ENCODE measurements at regions not wholly inside any gene's neighbourhood (a gene's known extent, or its start where the extent isn't known, plus 50 kb on each side); places are given as distances from the start of the nearest gene placed in this dataset.

- Histone ChIP-seq H3K36me3 (ENCODE audit: control insufficient read depth in 1 of 2, insufficient read depth in 2 of 2, low read length in 2 of 2) (no peaks in the 10 kb centered on the region), H3K4me1 (ENCODE audit: control insufficient read depth in 1 of 2, insufficient read depth in 2 of 2, low read length in 2 of 2) (no peaks in the 10 kb centered on the region), H2AFZ (ENCODE audit: insufficient read depth, low read length, poor library complexity) (no peak overlapping the region), H4K91ac (ENCODE audit: low read depth, low read length) (no peak overlapping the region), H4K8ac (ENCODE audit: low read depth, low read length) (no peak overlapping the region), H3K23ac (ENCODE audit: low read length) (no peak overlapping the region), H2AK5ac (ENCODE audit: low read length) (no peak overlapping the region), H3K79me1 (ENCODE audit: low read length) (no peaks in the 10 kb centered on the region), H3K27me3 (ENCODE audit: insufficient read depth, low read length) (no peaks in the 10 kb centered on the region), H2BK120ac (ENCODE audit: insufficient read depth, low read length, poor library complexity) (no peak overlapping the region), H3K14ac (ENCODE audit: low read length) (no peak overlapping the region), H4K12ac (ENCODE audit: low read depth, low read length) (no peak overlapping the region), H3K79me2 (ENCODE audit: control insufficient read depth, insufficient read depth, low read length, poor library complexity) (no peaks in the 10 kb centered on the region), H3K9ac (ENCODE audit: low read length) (no peak overlapping the region), H3K27ac (ENCODE audit: low read depth, low read length) (no peak overlapping the region), H3K18ac (ENCODE audit: low read length) (no peak overlapping the region), H2BK5ac (ENCODE audit: low read depth, low read length, poor library complexity) (no peak overlapping the region), H3K4me3 (ENCODE audit: low read depth, low read length) (no peak overlapping the region), H3K9me3 (ENCODE audit: insufficient read depth, low read depth, low read length) (no peaks in the 10 kb centered on the region), H3K4ac (ENCODE audit: low read depth, low read length) (no peak overlapping the region), H2BK12ac (ENCODE audit: low read length) (no peak overlapping the region), H3K4me2 (ENCODE audit: low read length) (no peak overlapping the region)
- no peak for DNase-seq
- no CpG with 5 or more reads among the region's 12 CpGs for WGBS (ENCODE audit: extremely low coverage, insufficient coverage, insufficient read length)
Measured at GRCh38 chr15:61668444-61668843, 391.8 kb downstream of the VPS13C start.

GRCh38 chr15:61661791-61662190 is 398.5 kb downstream of the VPS13C start:
- Histone ChIP-seq H2BK120ac (ENCODE audit: insufficient read depth, low read length, poor library complexity) (no peak overlapping the region), H3K14ac (ENCODE audit: low read length) (no peak overlapping the region), H3K4me3 (ENCODE audit: low read depth, low read length) (no peak overlapping the region), H3K9me3 (ENCODE audit: insufficient read depth, low read depth, low read length) (no peaks in the 10 kb centered on the region), H3K9ac (ENCODE audit: low read length) (no peak overlapping the region), H2AFZ (ENCODE audit: insufficient read depth, low read length, poor library complexity) (no peak overlapping the region), H3K27me3 (ENCODE audit: insufficient read depth, low read length) (no peaks in the 10 kb centered on the region), H4K12ac (ENCODE audit: low read depth, low read length) (no peak overlapping the region), H3K4ac (ENCODE audit: low read depth, low read length) (no peak overlapping the region), H2BK5ac (ENCODE audit: low read depth, low read length, poor library complexity) (no peak overlapping the region), H3K79me2 (ENCODE audit: control insufficient read depth, insufficient read depth, low read length, poor library complexity) (no peaks in the 10 kb centered on the region), H3K23ac (ENCODE audit: low read length) (no peak overlapping the region), H3K4me1 (ENCODE audit: control insufficient read depth in 1 of 2, insufficient read depth in 2 of 2, low read length in 2 of 2) (no peaks in the 10 kb centered on the region), H4K8ac (ENCODE audit: low read depth, low read length) (no peak overlapping the region), H4K91ac (ENCODE audit: low read depth, low read length) (no peak overlapping the region), H2AK5ac (ENCODE audit: low read length) (no peak overlapping the region), H2BK12ac (ENCODE audit: low read length) (no peak overlapping the region), H3K27ac (ENCODE audit: low read depth, low read length) (no peak overlapping the region), H3K79me1 (ENCODE audit: low read length) (no peaks in the 10 kb centered on the region), H3K36me3 (ENCODE audit: control insufficient read depth in 1 of 2, insufficient read depth in 2 of 2, low read length in 2 of 2) (no peaks in the 10 kb centered on the region), H3K18ac (ENCODE audit: low read length) (no peak overlapping the region), H3K4me2 (ENCODE audit: low read length) (no peak overlapping the region)
- no CpG with 5 or more reads among the region's 1 CpG for WGBS (ENCODE audit: extremely low coverage, insufficient coverage, insufficient read length)
- no peak for DNase-seq

- Histone ChIP-seq H3K14ac (ENCODE audit: low read length) (no peak overlapping the region), H3K79me2 (ENCODE audit: control insufficient read depth, insufficient read depth, low read length, poor library complexity) (no peaks in the 10 kb centered on the region), H2BK12ac (ENCODE audit: low read length) (no peak overlapping the region), H3K27me3 (ENCODE audit: insufficient read depth, low read length) (no peaks in the 10 kb centered on the region), H2BK5ac (ENCODE audit: low read depth, low read length, poor library complexity) (no peak overlapping the region), H3K27ac (ENCODE audit: low read depth, low read length) (no peak overlapping the region), H3K4ac (ENCODE audit: low read depth, low read length) (no peak overlapping the region), H3K9ac (ENCODE audit: low read length) (no peak overlapping the region), H3K9me3 (ENCODE audit: insufficient read depth, low read depth, low read length) (no peaks in the 10 kb centered on the region), H4K8ac (ENCODE audit: low read depth, low read length) (no peak overlapping the region), H2BK120ac (ENCODE audit: insufficient read depth, low read length, poor library complexity) (no peak overlapping the region), H3K79me1 (ENCODE audit: low read length) (no peaks in the 10 kb centered on the region), H2AFZ (ENCODE audit: insufficient read depth, low read length, poor library complexity) (no peak overlapping the region), H3K4me1 (ENCODE audit: control insufficient read depth in 1 of 2, insufficient read depth in 2 of 2, low read length in 2 of 2) (no peaks in the 10 kb centered on the region), H2AK5ac (ENCODE audit: low read length) (no peak overlapping the region), H3K23ac (ENCODE audit: low read length) (no peak overlapping the region), H3K4me3 (ENCODE audit: low read depth, low read length) (no peak overlapping the region), H3K36me3 (ENCODE audit: control insufficient read depth in 1 of 2, insufficient read depth in 2 of 2, low read length in 2 of 2) (no peaks in the 10 kb centered on the region), H4K12ac (ENCODE audit: low read depth, low read length) (no peak overlapping the region), H3K18ac (ENCODE audit: low read length) (no peak overlapping the region), H4K91ac (ENCODE audit: low read depth, low read length) (no peak overlapping the region), H3K4me2 (ENCODE audit: low read length) (no peak overlapping the region)
- no CpG with 5 or more reads among the region's 2 CpGs for WGBS (ENCODE audit: extremely low coverage, insufficient coverage, insufficient read length)
- no peak for DNase-seq
Measured at GRCh38 chr15:61660579-61660978, 399.7 kb downstream of the VPS13C start.

DNA sequence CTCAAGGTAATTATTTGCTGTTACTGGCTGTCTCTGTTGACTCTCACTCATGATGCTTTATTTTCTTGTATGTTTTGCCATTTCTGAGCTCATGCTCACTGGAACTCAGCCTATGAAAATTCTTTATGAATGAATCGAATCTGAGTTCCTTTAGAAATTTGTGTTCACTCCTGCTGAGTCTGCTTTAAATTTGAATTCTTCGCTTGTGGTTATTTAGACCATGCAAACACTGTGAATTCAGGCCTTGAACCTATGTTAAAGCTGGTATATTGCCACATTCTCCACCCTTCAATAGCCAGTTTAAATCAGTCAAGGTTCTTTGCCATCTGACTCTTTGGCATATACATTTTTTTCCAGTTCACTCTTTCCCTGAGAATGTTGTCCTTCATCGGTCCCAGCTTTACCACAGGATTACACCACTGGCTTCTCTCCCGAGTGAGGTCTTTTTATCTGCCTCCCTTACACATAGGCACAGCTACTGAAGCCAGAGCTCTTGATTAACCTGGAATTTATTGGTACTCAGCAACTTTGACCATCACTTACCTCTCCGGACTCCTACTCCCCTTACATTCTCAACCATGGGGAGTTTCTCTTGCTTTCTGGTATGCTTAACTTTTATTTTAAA is 400.6 kb downstream of the VPS13C start:
- H4K91ac ChIP-seq (ENCODE audit: low read depth, low read length), result no peak overlapping the region

More for the DNA sequence above, 400.6 kb downstream of the VPS13C start:
- Histone ChIP-seq H3K79me2 (ENCODE audit: control insufficient read depth, insufficient read depth, low read length, poor library complexity) (no peaks in the 10 kb centered on the region), H2AFZ (ENCODE audit: insufficient read depth, low read length, poor library complexity) (no peak overlapping the region), H2AK5ac (ENCODE audit: low read length) (no peak overlapping the region), H3K9me3 (ENCODE audit: insufficient read depth, low read depth, low read length) (no peaks in the 10 kb centered on the region), H3K4me1 (ENCODE audit: control insufficient read depth in 1 of 2, insufficient read depth in 2 of 2, low read length in 2 of 2) (no peaks in the 10 kb centered on the region), H3K79me1 (ENCODE audit: low read length) (no peaks in the 10 kb centered on the region), H3K18ac (ENCODE audit: low read length) (no peak overlapping the region), H3K23ac (ENCODE audit: low read length) (no peak overlapping the region), H3K4me2 (ENCODE audit: low read length) (no peak overlapping the region), H3K9ac (ENCODE audit: low read length) (no peak overlapping the region), H3K4me3 (ENCODE audit: low read depth, low read length) (no peak overlapping the region), H3K27ac (ENCODE audit: low read depth, low read length) (no peak overlapping the region), H3K4ac (ENCODE audit: low read depth, low read length) (no peak overlapping the region), H3K14ac (ENCODE audit: low read length) (no peak overlapping the region), H3K36me3 (ENCODE audit: control insufficient read depth in 1 of 2, insufficient read depth in 2 of 2, low read length in 2 of 2) (no peaks in the 10 kb centered on the region), H2BK5ac (ENCODE audit: low read depth, low read length, poor library complexity) (no peak overlapping the region), H4K8ac (ENCODE audit: low read depth, low read length) (no peak overlapping the region), H4K12ac (ENCODE audit: low read depth, low read length) (no peak overlapping the region), H2BK12ac (ENCODE audit: low read length) (no peak overlapping the region), H3K27me3 (ENCODE audit: insufficient read depth, low read length) (no peaks in the 10 kb centered on the region), H2BK120ac (ENCODE audit: insufficient read depth, low read length, poor library complexity) (no peak overlapping the region)
- WGBS (ENCODE audit: extremely low coverage, insufficient coverage, insufficient read length), result no CpG with 5 or more reads among the region's 5 CpGs
- DNase-seq, result no peak

Measured in trophoblast cell (in vitro differentiated cells and primary cell).